Neural cell (in vitro differentiated cells): ENCODE measurements at regions not wholly inside any gene's neighbourhood (a gene's known extent, or its start where the extent isn't known, plus 50 kb on each side); places are given as distances from the start of the nearest gene placed in this dataset.

Experiments
- H2AFZ ChIP-seq: fragments of 200-600, 300-800 bp; sonication (generic), shearing (Covaris generic); 2 replicates; pipeline ENCODE4 v1.6.0; 2014; ENCODE audit warnings: low read depth, mild to moderate bottlenecking, antibody characterized with exemption, low read length, moderate library complexity
- H3F3A ChIP-seq: fragments of 200-600 bp; shearing (Covaris generic); 2 replicates; pipeline ENCODE4 v1.6.1; 2016; ENCODE audit warnings: mild to moderate bottlenecking, moderate library complexity, mixed read lengths, antibody characterized with exemption, low read length; ENCODE audit not compliant: insufficient read depth, poor library complexity, severe bottlenecking
- H3K27ac ChIP-seq: fragments of 200-600, 300-800 bp; sonication (generic), shearing (Covaris generic); 2 replicates; pipeline ENCODE4 v1.5.1; 2014; ENCODE audit warnings: mild to moderate bottlenecking, low read length, moderate library complexity
- H3K27me3 ChIP-seq: fragments of 300-800, 200-600 bp; sonication (generic), shearing (Covaris generic); 2 replicates; pipeline ENCODE4 v1.6.0; 2014; ENCODE audit warnings: mild to moderate bottlenecking, low read depth, low read length, moderate library complexity; ENCODE audit not compliant: insufficient read depth
- H3K36me3 ChIP-seq: fragments of 300-800, 200-600 bp; sonication (generic), shearing (Covaris generic); 2 replicates; pipeline ENCODE4 v1.5.1; 2014; ENCODE audit warnings: mild to moderate bottlenecking, antibody characterized with exemption, low read length, moderate library complexity; ENCODE audit not compliant: insufficient read depth
- H3K4me2 ChIP-seq: fragments of 300-800, 200-600 bp; sonication (generic), shearing (Covaris generic); 2 replicates; pipeline ENCODE4 v1.6.0; 2014; ENCODE audit warnings: mild to moderate bottlenecking, low read length
- H3K4me3 ChIP-seq: fragments of 300-800, 200-600 bp; sonication (generic), shearing (Covaris generic); 2 replicates; pipeline ENCODE4 v1.5.1; 2014; ENCODE audit warnings: mild to moderate bottlenecking, low read length, moderate library complexity
- H3K79me2 ChIP-seq: fragments of 200-600 bp; shearing (Covaris generic); replicated peaks from 2 replicates; pipeline ENCODE4 v1.6.0; 2014; ENCODE audit warnings: mild to moderate bottlenecking, low read length, moderate library complexity; ENCODE audit not compliant: insufficient read depth
- H3K9ac ChIP-seq: fragments of 300-800, 200-600 bp; sonication (generic), shearing (Covaris generic); 2 replicates; pipeline ENCODE4 v1.6.1; 2016; ENCODE audit warnings: mild to moderate bottlenecking, low read length, mixed read lengths
- H3K9me2 ChIP-seq: fragments of 200-600 bp; shearing (Covaris generic); 2 replicates; pipeline ENCODE4 v1.6.1; 2016; ENCODE audit warnings: mild to moderate bottlenecking, low read length, mixed read lengths; ENCODE audit not compliant: insufficient read depth
- H3K9me3 ChIP-seq: fragments of 200-600, 300-800 bp; sonication (generic), shearing (Covaris generic); 2 replicates; pipeline ENCODE4 v1.6.1; 2016; ENCODE audit warnings: mild to moderate bottlenecking, mixed run types, low read length, moderate library complexity, mixed read lengths
- H4K20me1 ChIP-seq: fragments of 200-600 bp; shearing (Covaris generic); 2 replicates; pipeline ENCODE4 v1.6.1; 2016; ENCODE audit warnings: mild to moderate bottlenecking, mixed run types; ENCODE audit not compliant: insufficient read depth
- CTCF ChIP-seq: fragments of 450-650 bp; IDR thresholded peaks from 2 replicates; pipeline ENCODE4 v1.5.1; 2014; ENCODE audit warnings: antibody characterized with exemption, mild to moderate bottlenecking, moderate library complexity; ENCODE audit not compliant: poor library complexity, severe bottlenecking
- EP300 ChIP-seq: fragments of 450-650 bp; conservative IDR thresholded peaks from 2 replicates; pipeline ENCODE4 v1.6.1; 2014; ENCODE audit warnings: antibody characterized with exemption, mild to moderate bottlenecking, moderate library complexity; ENCODE audit not compliant: poor library complexity, severe bottlenecking
- EZH2 ChIP-seq: fragments of 200-600, 300-800 bp; shearing (Covaris generic), sonication (generic); IDR thresholded peaks from 2 replicates; pipeline ENCODE4 v1.6.1; 2014; ENCODE audit warnings: antibody characterized with exemption, low read length, borderline replicate concordance, mild to moderate bottlenecking; ENCODE audit not compliant: insufficient read depth, poor library complexity, severe bottlenecking
- MXI1 ChIP-seq: fragments of 450-650 bp; conservative IDR thresholded peaks from 2 replicates; pipeline ENCODE4 v1.6.1; 2014; ENCODE audit warnings: antibody characterized with exemption, mild to moderate bottlenecking; ENCODE audit not compliant: poor library complexity, severe bottlenecking
- POLR2AphosphoS5 ChIP-seq: IDR thresholded peaks from 2 replicates; pipeline ENCODE4 v1.6.1; 2012
- RAD21 ChIP-seq: fragments of 450-650 bp; conservative IDR thresholded peaks from 2 replicates; pipeline ENCODE4 v1.6.1; 2014; ENCODE audit warnings: antibody characterized with exemption, mild to moderate bottlenecking, moderate library complexity
- SMC3 ChIP-seq: fragments of 450-650 bp; conservative IDR thresholded peaks from 2 replicates; pipeline ENCODE4 v1.6.1; 2014; ENCODE audit warnings: antibody characterized with exemption, mild to moderate bottlenecking, moderate library complexity; ENCODE audit not compliant: poor library complexity
- TAF1 ChIP-seq: IDR thresholded peaks from 2 replicates; pipeline ENCODE4 v1.6.1; 2012; ENCODE audit warnings: low read depth
- TF ChIP-seq, protein P1 (sequence below): IDR thresholded peaks from 2 replicates; pipeline ENCODE4 v1.6.1; 2012; ENCODE audit warnings: borderline replicate concordance

GRCh38 chr16:13839577-13839976 lies 80.4 kb upstream of the ERCC4 start:
- H4K20me1 ChIP-seq: no peaks in the 10 kb centered on the region
- H3K27me3 ChIP-seq: no peaks in the 10 kb centered on the region
- no peak overlapping the region for H3K4me2 ChIP-seq
- no peaks in the 10 kb centered on the region for H3K36me3 ChIP-seq
- H3F3A ChIP-seq: no peaks in the 10 kb centered on the region
- no peak for TF ChIP-seq EZH2
- no peak for TF ChIP-seq MXI1
- TF ChIP-seq CTCF: no peak
- no peak for TF ChIP-seq RAD21
- TF ChIP-seq POLR2AphosphoS5: no peak
- TF ChIP-seq TAF1: no peak
- TF ChIP-seq SMC3: no peak
- no peak for TF ChIP-seq EP300
- TF ChIP-seq, protein P1, sequence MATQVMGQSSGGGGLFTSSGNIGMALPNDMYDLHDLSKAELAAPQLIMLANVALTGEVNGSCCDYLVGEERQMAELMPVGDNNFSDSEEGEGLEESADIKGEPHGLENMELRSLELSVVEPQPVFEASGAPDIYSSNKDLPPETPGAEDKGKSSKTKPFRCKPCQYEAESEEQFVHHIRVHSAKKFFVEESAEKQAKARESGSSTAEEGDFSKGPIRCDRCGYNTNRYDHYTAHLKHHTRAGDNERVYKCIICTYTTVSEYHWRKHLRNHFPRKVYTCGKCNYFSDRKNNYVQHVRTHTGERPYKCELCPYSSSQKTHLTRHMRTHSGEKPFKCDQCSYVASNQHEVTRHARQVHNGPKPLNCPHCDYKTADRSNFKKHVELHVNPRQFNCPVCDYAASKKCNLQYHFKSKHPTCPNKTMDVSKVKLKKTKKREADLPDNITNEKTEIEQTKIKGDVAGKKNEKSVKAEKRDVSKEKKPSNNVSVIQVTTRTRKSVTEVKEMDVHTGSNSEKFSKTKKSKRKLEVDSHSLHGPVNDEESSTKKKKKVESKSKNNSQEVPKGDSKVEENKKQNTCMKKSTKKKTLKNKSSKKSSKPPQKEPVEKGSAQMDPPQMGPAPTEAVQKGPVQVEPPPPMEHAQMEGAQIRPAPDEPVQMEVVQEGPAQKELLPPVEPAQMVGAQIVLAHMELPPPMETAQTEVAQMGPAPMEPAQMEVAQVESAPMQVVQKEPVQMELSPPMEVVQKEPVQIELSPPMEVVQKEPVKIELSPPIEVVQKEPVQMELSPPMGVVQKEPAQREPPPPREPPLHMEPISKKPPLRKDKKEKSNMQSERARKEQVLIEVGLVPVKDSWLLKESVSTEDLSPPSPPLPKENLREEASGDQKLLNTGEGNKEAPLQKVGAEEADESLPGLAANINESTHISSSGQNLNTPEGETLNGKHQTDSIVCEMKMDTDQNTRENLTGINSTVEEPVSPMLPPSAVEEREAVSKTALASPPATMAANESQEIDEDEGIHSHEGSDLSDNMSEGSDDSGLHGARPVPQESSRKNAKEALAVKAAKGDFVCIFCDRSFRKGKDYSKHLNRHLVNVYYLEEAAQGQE: no peak
- H2AFZ ChIP-seq: no peak overlapping the region
- H3K4me3 ChIP-seq: no peak overlapping the region
- no peaks in the 10 kb centered on the region for H3K79me2 ChIP-seq
- no peak overlapping the region for H3K9ac ChIP-seq
- no peak overlapping the region for H3K27ac ChIP-seq
- no peaks in the 10 kb centered on the region for H3K9me3 ChIP-seq
- no peaks in the 10 kb centered on the region for H3K9me2 ChIP-seq

DNA sequence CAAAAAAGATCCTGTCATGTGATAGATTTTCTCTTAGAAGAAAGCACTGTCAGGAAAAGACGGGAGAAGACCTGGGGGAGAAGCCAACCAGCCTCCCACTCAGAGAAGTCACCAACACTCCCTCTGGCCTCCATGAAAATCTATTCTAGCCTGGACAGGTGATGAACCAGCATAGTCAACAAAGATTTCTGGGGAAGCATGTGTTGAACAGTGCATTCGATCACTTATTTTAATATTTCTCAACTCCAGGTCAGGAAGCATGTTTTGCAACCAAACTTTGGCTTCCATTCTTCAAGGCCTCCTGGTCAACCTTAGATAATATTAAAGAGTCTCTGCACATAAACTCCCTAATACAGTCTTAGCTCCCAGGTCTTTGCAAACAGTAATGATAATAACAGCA lies 74.7 kb upstream of the ERCC4 start:
- Histone ChIP-seq H3K4me2 (no peak overlapping the region), H3K79me2 (no peaks in the 10 kb centered on the region), H3K27me3 (no peaks in the 10 kb centered on the region), H2AFZ (no peak overlapping the region), H3K36me3 (no peaks in the 10 kb centered on the region), H3K9me3 (no peaks in the 10 kb centered on the region), H3K9ac (no peak overlapping the region), H3F3A (no peaks in the 10 kb centered on the region), H3K4me3 (no peak overlapping the region), H3K9me2 (no peaks in the 10 kb centered on the region), H3K27ac (no peak overlapping the region), H4K20me1 (no peaks in the 10 kb centered on the region)
- TF ChIP-seq RAD21 (no peak), EZH2 (no peak), EP300 (no peak), TAF1 (no peak), CTCF (no peak), SMC3 (no peak), MXI1 (no peak), POLR2AphosphoS5 (no peak)
- TF ChIP-seq, protein P1: no peak
